Esophagus mucosa (tissue), 1 donor: ENCODE measurements at regions not wholly inside any gene's neighbourhood (a gene's known extent, or its start where the extent isn't known, plus 50 kb on each side); places are given as distances from the start of the nearest gene placed in this dataset.
"Not testable (repeated sequence)": the region's sequence is repeated elsewhere in the genome, so short reads cannot be mapped to it uniquely, and the experiment has no call there.

Experiments used
- ATAC-seq: fragments of 200-7000 bp; cut with Tn5 transposase; one replicate; pipeline ENCODE4 v1.9.1; 2020
- donor health status: DM: yes; HTN: yes; CAD: no.

DNA sequence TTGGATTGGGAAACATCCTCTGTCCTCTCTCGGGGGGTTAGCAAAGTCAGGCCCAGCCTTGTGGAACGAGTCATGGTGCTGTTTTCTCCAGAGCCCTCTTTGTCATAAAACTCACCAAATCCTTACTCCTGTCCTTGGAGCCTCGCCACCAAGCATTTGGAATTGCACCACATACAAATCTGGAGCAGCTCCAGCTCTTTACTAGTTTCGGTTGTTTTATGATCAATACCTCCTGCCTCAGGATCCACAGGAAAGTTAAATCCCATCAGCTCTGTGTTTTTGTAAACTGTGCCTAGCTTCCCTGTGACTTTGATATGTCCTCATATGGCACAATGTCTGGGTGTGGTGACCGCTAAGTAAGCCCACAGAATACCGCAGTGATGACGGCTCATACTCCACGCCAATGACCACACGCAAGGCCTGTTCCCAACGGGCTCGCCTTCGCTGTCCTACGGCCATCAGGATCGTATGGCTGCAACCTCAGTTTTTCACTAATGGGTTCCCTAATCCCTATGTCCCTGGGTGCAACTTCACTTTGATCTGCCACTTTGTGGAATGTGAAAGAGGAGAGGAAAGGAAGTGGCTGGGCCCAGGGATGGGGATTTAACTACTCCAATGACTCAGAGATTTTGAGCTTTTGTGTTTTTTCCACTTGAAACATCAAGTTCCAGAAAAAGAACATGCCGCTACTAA is 111.3 kb upstream of the FOXQ1 start:
- peak; percentile 59 for ATAC-seq

GRCh38 chr6:1200081-1200408 is 111.9 kb upstream of the FOXQ1 start:
- no peak for ATAC-seq

- ATAC-seq = no peak
Observed at GRCh38 chr6:1197309-1197708, 114.6 kb upstream of the FOXQ1 start.

- ATAC-seq = no peak
Observed at GRCh38 chr6:1191141-1191630, 120.7 kb upstream of the FOXQ1 start.

GRCh38 chr6:1190366-1190765 is 121.5 kb upstream of the FOXQ1 start:
- peak; percentile 95 for ATAC-seq

- no peak for ATAC-seq
Observed at GRCh38 chr6:1188199-1188598, 123.7 kb upstream of the FOXQ1 start.

- peak; percentile 61 for ATAC-seq
Observed at GRCh38 chr6:1187293-1188131, 124.4 kb upstream of the FOXQ1 start.

- no peak for ATAC-seq
Observed at GRCh38 chr6:1184318-1184717, 127.6 kb upstream of the FOXQ1 start.

DNA sequence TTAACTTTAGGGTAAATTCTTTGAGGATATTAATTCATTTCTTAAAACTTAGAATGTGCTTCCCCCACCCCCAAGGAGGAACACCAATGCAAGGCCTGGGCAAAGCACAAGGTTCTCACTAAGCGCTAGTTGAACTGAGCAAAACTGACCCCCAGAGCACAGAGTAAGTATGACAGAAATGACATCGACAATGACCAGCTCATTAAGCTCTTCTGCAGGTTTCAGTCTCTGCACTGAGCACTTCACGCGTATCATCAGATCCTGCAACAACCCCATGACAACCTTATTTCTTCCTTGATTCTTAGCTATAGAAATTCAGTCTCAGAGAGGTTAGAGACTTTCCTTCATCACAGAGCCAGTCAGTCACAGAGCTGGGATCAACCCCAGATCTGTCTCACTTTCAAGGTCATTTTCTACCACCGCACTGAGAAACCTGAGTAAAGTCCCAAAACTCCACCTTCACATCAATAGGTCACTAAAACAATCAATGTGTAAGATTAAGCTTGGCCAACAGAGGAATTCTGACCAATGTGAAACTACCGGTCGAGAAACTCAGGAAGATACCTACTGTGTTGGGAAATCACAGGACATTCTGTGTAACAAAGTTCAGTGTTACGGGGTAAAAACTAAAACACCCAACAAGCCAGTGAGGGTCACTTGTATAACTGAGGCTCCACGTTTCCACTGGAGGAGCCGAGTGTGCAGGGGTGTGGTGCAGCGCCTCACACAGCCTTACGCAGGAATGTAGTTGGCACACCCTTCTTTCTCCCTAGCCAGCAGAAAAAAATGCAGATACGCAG is 129.0 kb upstream of the FOXQ1 start:
- ATAC-seq = peak; percentile 81

GRCh38 chr6:1181939-1182605 is 129.8 kb upstream of the FOXQ1 start:
- ATAC-seq = peak; percentile 57

GRCh38 chr6:1179571-1180459 is 132.1 kb upstream of the FOXQ1 start:
- no peak for ATAC-seq

DNA sequence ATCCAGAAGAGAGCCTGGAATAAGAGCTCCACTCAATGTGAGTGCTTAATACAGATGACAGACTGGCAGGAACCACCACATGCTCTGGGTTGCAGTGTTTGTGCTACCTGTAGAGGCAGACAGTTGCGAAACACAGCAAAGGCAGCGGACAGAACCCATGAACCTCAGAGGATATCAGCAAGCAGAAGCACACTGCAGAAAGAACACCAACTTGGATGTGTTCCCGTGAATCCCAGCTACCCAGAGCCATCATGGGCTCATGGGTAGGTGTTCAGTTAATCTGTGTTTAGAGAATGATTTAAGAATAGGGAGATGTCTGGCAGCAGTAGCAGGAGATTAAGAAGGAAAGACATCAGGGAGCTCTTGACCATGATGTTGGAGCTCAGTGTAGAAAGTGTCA is 133.3 kb upstream of the FOXQ1 start:
- ATAC-seq = no peak

DNA sequence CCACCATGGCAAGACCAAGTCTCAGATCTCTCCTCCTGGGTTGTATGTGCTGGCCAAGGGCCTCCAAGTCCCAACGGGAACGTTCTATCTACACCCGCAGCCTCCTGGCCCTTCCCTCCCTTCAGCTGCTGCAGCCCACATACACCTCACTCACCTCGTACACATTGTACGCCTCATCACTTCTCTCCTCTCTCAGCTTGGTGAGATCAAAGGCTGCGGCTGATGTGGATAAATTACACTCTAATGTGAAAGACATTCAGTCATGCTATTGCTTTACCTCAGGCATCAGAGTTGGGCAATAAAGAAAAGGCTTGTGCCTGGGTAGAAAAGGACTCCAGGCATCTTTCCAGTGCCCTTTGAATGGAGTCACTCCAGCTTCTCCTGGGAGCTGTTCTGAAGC is 135.3 kb upstream of the FOXQ1 start:
- ATAC-seq = peak; percentile 93

GRCh38 chr6:1175877-1176276 is 136.0 kb upstream of the FOXQ1 start:
- peak; percentile 81 for ATAC-seq

- no peak for ATAC-seq
Observed at GRCh38 chr6:1170794-1171193, 141.1 kb upstream of the FOXQ1 start.

DNA sequence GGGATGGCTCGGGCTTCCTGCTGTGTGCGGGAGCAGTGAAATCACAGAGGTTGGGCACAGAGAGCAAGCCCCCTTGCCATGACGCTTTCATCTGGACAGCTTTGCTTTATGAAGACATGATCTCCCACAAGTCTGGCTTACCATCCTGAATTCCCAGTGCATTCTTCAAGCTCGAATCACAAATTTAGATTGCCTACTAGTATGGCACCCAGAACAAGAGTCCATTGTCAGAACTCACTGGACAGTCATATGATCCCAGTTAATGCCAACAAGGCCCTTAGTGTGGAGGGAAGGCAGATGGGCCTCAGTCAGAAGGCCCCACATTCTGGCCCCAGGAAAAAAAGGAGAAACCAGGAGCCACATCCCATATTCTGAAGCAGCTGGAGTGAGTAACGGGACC is 147.3 kb upstream of the FOXQ1 start:
- ATAC-seq = no peak

GRCh38 chr6:1163501-1163900 is 148.4 kb upstream of the FOXQ1 start:
- ATAC-seq = no peak

DNA sequence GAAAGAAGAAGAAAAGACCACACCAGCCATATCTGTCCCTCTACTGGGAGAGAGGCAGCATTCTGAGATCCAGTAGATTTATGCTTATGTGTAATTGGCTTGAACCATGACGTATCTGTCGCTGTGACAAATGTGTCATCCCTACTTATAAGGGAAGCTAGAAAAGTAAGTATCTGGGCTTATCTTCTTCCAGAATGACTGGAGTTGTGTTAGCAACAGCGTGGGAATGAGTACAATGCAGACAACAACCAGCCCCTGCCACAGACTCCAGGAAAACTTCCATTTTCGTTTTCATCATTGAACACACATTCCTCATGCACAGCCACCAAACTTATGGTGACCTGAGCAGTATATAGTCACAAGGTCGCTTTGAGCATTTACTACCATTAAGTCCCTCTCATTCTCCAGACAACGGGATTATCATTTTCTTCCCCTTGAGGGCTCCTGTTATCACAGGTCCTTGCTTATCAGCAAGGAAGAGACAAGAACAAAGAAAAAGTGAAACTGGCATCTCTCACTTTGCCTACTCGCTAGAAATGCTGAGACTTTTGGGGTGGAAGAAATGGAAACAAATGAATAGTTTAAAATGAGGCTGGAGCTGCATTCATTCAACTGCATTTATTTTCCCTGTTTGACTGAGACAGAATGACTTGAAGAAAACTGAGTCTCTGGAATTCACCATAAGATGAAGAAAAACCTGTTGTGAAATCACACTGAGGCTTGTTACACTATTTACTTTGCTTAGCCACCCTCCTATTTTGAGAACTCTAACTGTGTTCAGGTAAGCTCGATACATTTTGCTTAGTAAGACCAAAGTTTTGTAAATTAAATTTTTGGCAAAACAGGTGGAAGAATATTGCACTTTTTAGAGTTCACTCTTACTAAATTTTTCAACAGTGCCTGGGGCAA is 149.3 kb upstream of the FOXQ1 start:
- ATAC-seq = peak; percentile 64

GRCh38 chr6:1156411-1156810 is 155.5 kb upstream of the FOXQ1 start:
- ATAC-seq = not testable (repeated sequence)

- ATAC-seq = no peak
Observed at GRCh38 chr6:1153696-1154245, 158.1 kb upstream of the FOXQ1 start.
